Panc1 (cell line): ENCODE measurements at regions not wholly inside any gene's neighbourhood (a gene's known extent, or its start where the extent isn't known, plus 50 kb on each side); places are given as distances from the start of the nearest gene placed in this dataset.

Experiments used
- ATAC-seq: fragments of 200-7000 bp; cut with Tn5 transposase; 2 replicates; pipeline ENCODE4 v1.9.1; 2020; ENCODE audit warnings: mild to moderate bottlenecking, moderate library complexity
- BruUV-seq: library from RNA; stranded (reverse); fragments of 400-500 nt; replicated peaks from 2 replicates; lab custom pipeline; 2021; lab: Mats Ljungman, UMichigan
- CTCF ChIA-PET: fragments of 300-600 bp; sonication (Branson Sonifier 250); formaldehyde crosslinking; loops from one replicate; lab custom pipeline; 2022; ENCODE audit warnings: antibody characterized with exemption; lab: Charles Lee
- POLR2A ChIA-PET: fragments of 300-600 bp; sonication (Branson Sonifier 250); formaldehyde crosslinking; loops from one replicate; lab custom pipeline; 2022; ENCODE audit warnings: antibody characterized with exemption; lab: Charles Lee
- DNase-seq: peaks from one replicate; pipeline ENCODE4 v3.0.0-alpha.2; 2010; ENCODE audit warnings: low read depth, low spot score
- H3K27ac ChIP-seq: 2 replicates; pipeline ENCODE4 v1.5.1; 2011; ENCODE audit warnings: mild to moderate bottlenecking, low read length, inconsistent platforms
- H3K27me3 ChIP-seq: fragments of 200-500 bp; sonication (Bioruptor generic); 2 replicates; pipeline ENCODE4 v1.6.0; 2014; ENCODE audit warnings: low read length, inconsistent platforms; ENCODE audit not compliant: control insufficient read depth, insufficient read depth
- H3K36me3 ChIP-seq: fragments of 200-500 bp; sonication (Bioruptor generic); 2 replicates; pipeline ENCODE4 v1.5.1; 2014; ENCODE audit warnings: inconsistent platforms, mild to moderate bottlenecking, low read length, moderate library complexity; ENCODE audit not compliant: control insufficient read depth, insufficient read depth
- H3K4me1 ChIP-seq: 2 replicates; pipeline ENCODE4 v1.5.1; 2011; ENCODE audit warnings: inconsistent platforms, mild to moderate bottlenecking, low read length, moderate library complexity; ENCODE audit not compliant: control insufficient read depth, insufficient read depth
- H3K4me3 ChIP-seq, 2 experiments: 2 replicates each; pipeline ENCODE4 v1.5.1; 2011 to 2012; ENCODE audit warnings: low read depth in 2 of 2, low read length in 2 of 2, mild to moderate bottlenecking in 2 of 2, inconsistent platforms in 1 of 2, moderate library complexity in 1 of 2
- H3K9me3 ChIP-seq: fragments of 200-500 bp; sonication (Bioruptor generic); 2 replicates; pipeline ENCODE4 v1.5.1; 2014; ENCODE audit warnings: low read depth, mild to moderate bottlenecking, inconsistent platforms, low read length, moderate library complexity; ENCODE audit not compliant: control insufficient read depth, insufficient read depth
- POLR2AphosphoS5 ChIP-seq: IDR thresholded peaks from 2 replicates; pipeline ENCODE4 v1.6.1; 2012; ENCODE audit warnings: mild to moderate bottlenecking, low read depth, low read length, moderate library complexity
- SIN3A ChIP-seq: IDR thresholded peaks from 2 replicates; pipeline ENCODE4 v1.6.1; 2012; ENCODE audit warnings: low read depth, mild to moderate bottlenecking, low read length, moderate library complexity, borderline replicate concordance; ENCODE audit not compliant: insufficient read depth
- TCF7L2 ChIP-seq: IDR thresholded peaks from 2 replicates; pipeline ENCODE4 v1.6.1; 2011; ENCODE audit warnings: mild to moderate bottlenecking, low read depth, low read length, inconsistent platforms
- in situ Hi-C: cut with HindIII; loops from 2 replicates; pipeline ENCODE4 v1.10.0; 2016; ENCODE audit warnings: low sequenced_read_pairs, low pct_unique_long_range_greater_than_20kb
- intact Hi-C: fragments of 100-400 bp; cut with micrococcal nuclease; formaldehyde crosslinking; loops from one replicate; pipeline ENCODE4 v1.10.0; 2022; ENCODE audit not compliant: unreplicated experiment
- TF ChIP-seq, protein P1 (sequence below): fragments of 450-650 bp; IDR thresholded peaks from 2 replicates; pipeline ENCODE4 v1.5.1; 2017; ENCODE audit warnings: mild to moderate bottlenecking
- TF ChIP-seq, protein P2 (sequence below), 2 experiments: IDR thresholded peaks; 2 replicates each; pipeline ENCODE4 v1.6.1; 2011 to 2012; ENCODE audit warnings: low read depth in 2 of 2, control low read depth in 1 of 2, low read length in 1 of 2, mild to moderate bottlenecking in 1 of 2, moderate library complexity in 1 of 2; ENCODE audit not compliant: insufficient read depth in 1 of 2

DNA sequence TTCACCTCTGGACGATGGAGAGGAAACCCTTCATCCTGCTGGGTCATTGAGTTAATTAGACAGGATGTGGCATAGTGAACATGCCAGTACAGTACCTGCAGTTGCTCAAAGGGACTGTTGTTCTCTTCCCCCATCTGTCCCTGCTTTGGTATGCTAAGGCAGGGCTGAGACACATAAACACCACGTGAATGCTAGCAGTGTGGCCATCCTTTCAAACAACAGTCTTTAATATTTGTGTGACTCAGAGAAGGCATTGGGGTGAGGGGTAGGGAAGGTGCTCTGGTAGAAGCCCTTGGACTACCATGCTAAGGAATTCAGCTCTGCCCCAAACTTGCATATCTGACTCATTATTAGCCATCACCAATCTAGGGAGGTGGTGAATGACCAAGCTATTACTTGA, 180.2 kb upstream of the ZNF618 start:
- ChIA-PET CTCF (no interaction called here), POLR2A (no interaction called here)
- ATAC-seq (no peak), DNase-seq (no peak)
- no peaks in the 10 kb centered on the region for H3K9me3 ChIP-seq
- H3K4me1 ChIP-seq, result no peaks in the 10 kb centered on the region
- BruUV-seq, result no TSS peak
- TF ChIP-seq, protein P1, sequence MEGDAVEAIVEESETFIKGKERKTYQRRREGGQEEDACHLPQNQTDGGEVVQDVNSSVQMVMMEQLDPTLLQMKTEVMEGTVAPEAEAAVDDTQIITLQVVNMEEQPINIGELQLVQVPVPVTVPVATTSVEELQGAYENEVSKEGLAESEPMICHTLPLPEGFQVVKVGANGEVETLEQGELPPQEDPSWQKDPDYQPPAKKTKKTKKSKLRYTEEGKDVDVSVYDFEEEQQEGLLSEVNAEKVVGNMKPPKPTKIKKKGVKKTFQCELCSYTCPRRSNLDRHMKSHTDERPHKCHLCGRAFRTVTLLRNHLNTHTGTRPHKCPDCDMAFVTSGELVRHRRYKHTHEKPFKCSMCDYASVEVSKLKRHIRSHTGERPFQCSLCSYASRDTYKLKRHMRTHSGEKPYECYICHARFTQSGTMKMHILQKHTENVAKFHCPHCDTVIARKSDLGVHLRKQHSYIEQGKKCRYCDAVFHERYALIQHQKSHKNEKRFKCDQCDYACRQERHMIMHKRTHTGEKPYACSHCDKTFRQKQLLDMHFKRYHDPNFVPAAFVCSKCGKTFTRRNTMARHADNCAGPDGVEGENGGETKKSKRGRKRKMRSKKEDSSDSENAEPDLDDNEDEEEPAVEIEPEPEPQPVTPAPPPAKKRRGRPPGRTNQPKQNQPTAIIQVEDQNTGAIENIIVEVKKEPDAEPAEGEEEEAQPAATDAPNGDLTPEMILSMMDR, result no peak
- no peak for TF ChIP-seq POLR2AphosphoS5
- TF ChIP-seq, protein P2, sequence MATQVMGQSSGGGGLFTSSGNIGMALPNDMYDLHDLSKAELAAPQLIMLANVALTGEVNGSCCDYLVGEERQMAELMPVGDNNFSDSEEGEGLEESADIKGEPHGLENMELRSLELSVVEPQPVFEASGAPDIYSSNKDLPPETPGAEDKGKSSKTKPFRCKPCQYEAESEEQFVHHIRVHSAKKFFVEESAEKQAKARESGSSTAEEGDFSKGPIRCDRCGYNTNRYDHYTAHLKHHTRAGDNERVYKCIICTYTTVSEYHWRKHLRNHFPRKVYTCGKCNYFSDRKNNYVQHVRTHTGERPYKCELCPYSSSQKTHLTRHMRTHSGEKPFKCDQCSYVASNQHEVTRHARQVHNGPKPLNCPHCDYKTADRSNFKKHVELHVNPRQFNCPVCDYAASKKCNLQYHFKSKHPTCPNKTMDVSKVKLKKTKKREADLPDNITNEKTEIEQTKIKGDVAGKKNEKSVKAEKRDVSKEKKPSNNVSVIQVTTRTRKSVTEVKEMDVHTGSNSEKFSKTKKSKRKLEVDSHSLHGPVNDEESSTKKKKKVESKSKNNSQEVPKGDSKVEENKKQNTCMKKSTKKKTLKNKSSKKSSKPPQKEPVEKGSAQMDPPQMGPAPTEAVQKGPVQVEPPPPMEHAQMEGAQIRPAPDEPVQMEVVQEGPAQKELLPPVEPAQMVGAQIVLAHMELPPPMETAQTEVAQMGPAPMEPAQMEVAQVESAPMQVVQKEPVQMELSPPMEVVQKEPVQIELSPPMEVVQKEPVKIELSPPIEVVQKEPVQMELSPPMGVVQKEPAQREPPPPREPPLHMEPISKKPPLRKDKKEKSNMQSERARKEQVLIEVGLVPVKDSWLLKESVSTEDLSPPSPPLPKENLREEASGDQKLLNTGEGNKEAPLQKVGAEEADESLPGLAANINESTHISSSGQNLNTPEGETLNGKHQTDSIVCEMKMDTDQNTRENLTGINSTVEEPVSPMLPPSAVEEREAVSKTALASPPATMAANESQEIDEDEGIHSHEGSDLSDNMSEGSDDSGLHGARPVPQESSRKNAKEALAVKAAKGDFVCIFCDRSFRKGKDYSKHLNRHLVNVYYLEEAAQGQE (IDR thresholded peaks at IDR 0.05; ENCODE audit: insufficient read depth in 1 of 2, low read depth in 2 of 2, low read length in 1 of 2), result no peak
- no peak for TF ChIP-seq TCF7L2
- in situ Hi-C loops (no loop called here), intact Hi-C loops (no loop called here)
- H3K4me3 ChIP-seq, result no peak overlapping the region
- no peaks in the 10 kb centered on the region for H3K27me3 ChIP-seq
- no peak overlapping the region for H3K27ac ChIP-seq
- no peaks in the 10 kb centered on the region for H3K36me3 ChIP-seq

DNA sequence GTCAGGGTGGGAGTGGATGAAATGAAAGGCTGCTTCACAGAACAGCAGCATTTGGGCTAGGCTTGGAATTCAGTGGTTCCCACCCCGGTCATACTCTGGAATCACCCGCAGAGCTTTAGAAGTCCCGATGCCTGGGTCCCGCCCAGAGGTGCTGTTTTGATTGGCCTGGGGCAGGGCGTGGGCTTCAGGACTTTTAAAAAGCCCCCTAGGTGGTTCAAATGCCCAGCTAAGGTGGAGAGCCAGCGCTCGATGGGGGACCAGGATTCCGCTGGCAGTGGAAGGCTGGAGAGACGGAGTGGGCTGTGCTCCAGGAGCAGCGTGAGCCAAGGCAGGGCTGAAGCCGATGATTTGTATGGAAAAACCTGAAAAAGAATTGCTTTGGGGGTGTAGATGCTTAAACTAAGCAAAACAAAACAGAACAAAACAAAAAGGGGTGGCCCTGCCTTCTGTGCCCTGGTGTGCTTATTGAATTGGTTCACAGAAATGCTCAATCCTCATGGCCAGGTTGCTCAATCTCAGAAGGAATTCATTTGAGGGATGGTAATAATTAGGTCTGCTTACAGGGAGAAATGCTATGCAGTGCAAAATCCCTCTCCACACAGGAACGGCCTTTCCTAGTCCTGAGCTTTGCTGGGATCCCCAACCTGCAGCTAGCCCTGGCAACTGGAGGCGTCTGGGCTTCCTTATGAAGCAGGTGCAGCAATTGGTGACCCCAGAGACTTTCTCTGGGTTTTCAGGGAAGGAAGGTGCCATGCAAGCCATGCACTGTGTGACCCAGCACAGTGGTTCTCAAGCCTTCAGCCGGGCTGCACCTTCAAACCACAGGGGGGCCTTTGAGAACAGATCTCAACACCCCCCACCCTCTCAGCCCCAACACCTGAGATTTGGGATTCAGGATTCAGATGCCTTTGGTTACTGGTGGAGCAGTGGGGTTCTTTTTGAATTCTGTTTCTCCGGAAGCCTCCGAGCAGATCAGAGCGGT, 174.0 kb upstream of the ZNF618 start:
- intact Hi-C loops (no loop called here), in situ Hi-C loops (no loop called here)
- Histone ChIP-seq H3K27me3 (no peaks in the 10 kb centered on the region), H3K9me3 (no peaks in the 10 kb centered on the region), H3K27ac (no peak overlapping the region), H3K36me3 (no peaks in the 10 kb centered on the region), H3K4me1 (no peaks in the 10 kb centered on the region), H3K4me3 (no peak overlapping the region)
- TF ChIP-seq POLR2AphosphoS5 (no peak), SIN3A (no peak), TCF7L2 (no peak)
- TF ChIP-seq, protein P2 (IDR thresholded peaks at IDR 0.05; ENCODE audit: insufficient read depth in 1 of 2, low read depth in 2 of 2, low read length in 1 of 2), result no peak
- TF ChIP-seq, protein P1, result no peak
- ChIA-PET POLR2A (no interaction called here), CTCF (no interaction called here)
- no TSS peak for BruUV-seq
- DNase-seq (no peak), ATAC-seq (no peak)
